ENCODE measurements at regions not wholly inside any gene's neighbourhood (a gene's known extent, or its start where the extent isn't known, plus 50 kb on each side); places are given as distances from the start of the nearest gene placed in this dataset.

DNA sequence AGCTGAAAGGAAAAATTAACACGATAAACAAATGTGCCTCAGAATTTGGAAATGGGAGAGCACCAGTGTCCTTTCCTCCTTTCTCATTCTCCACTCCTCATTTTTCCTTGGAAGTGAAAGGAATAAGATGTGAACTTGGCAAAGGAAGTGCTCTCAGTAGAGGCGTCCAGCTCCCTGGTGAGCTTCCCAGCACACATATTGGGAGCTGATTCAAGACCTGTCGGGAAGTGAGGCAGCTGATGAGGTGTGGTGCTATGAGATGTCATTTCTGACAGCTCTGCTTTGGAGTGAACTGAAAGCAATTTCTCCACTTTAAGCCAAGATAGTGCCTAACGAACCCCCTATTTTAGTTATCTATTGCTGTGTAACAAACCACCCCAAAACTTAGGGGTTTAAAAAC is 238.5 kb upstream of the IRX3 start:
- Mint-ChIP-seq H3K36me3 (ENCODE audit: low read depth) (peaks cover 15% of the 10 kb centered on the region), H3K27me3 (ENCODE audit: low read depth) (no peaks in the 10 kb centered on the region), H3K4me3 (no peak overlapping the region), H3K4me1 (peaks cover 12% of the 10 kb centered on the region), H3K9me3 (peaks cover 8% of the 10 kb centered on the region), H3K27ac (ENCODE audit: unreplicated experiment) (no peak overlapping the region)
- TF ChIP-seq, protein P1, sequence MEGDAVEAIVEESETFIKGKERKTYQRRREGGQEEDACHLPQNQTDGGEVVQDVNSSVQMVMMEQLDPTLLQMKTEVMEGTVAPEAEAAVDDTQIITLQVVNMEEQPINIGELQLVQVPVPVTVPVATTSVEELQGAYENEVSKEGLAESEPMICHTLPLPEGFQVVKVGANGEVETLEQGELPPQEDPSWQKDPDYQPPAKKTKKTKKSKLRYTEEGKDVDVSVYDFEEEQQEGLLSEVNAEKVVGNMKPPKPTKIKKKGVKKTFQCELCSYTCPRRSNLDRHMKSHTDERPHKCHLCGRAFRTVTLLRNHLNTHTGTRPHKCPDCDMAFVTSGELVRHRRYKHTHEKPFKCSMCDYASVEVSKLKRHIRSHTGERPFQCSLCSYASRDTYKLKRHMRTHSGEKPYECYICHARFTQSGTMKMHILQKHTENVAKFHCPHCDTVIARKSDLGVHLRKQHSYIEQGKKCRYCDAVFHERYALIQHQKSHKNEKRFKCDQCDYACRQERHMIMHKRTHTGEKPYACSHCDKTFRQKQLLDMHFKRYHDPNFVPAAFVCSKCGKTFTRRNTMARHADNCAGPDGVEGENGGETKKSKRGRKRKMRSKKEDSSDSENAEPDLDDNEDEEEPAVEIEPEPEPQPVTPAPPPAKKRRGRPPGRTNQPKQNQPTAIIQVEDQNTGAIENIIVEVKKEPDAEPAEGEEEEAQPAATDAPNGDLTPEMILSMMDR (conservative IDR thresholded peaks at IDR 0.05): no peak
- no peak for DNase-seq (ENCODE audit: low read depth, low spot score)

DNA sequence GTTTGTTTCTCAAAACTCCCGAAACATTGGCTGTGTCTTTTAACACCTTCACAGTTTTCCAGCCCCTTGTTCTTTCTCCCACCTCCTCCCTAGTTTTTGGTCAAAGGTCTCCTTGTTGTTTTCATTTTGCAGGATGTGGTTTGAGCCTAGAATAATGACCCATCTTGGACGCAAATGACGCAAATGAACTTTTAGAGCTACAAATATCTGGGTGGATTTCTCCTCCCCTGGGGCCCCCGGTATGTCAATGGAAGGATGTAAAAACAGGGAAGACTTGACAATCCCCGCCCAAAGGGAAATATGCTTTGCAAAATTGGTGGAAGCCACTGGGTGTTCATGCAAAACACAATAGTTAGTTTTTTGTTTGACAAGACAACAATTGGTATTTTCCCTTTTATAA is 236.0 kb upstream of the IRX3 start:
- Mint-ChIP-seq H3K27me3 (ENCODE audit: low read depth) (no peaks in the 10 kb centered on the region), H3K36me3 (ENCODE audit: low read depth) (peaks cover 15% of the 10 kb centered on the region), H3K4me3 (no peak overlapping the region), H3K27ac (ENCODE audit: unreplicated experiment) (no peak overlapping the region), H3K9me3 (peaks cover 8% of the 10 kb centered on the region), H3K4me1 (peaks cover 12% of the 10 kb centered on the region)
- TF ChIP-seq, protein P1 (conservative IDR thresholded peaks at IDR 0.05): no peak
- no peak for DNase-seq (ENCODE audit: low read depth, low spot score)

DNA sequence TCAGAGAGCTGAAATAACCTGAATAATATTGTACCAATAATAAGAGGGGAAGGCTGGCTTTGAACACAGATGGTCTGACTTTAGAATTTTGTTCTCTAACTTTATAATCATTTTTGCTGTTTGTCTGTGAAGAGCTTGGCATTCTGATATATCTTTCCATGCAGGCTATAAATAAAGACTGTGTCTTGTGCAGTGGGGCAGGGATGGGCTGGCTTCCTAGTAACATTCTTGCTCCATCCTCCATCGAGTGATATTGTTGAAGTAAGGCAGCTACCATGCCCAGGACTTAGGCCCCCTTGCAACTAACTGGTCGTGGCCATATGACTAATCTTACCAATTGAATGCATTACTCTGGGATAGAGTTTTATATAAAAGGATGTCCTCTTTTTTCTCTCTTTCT is 234.7 kb upstream of the IRX3 start:
- no peak overlapping the region for H3K4me3 Mint-ChIP-seq
- H3K27ac Mint-ChIP-seq (ENCODE audit: unreplicated experiment): no peak overlapping the region
- H3K9me3 Mint-ChIP-seq: peaks cover 9% of the 10 kb centered on the region
- H3K27me3 Mint-ChIP-seq (ENCODE audit: low read depth): no peaks in the 10 kb centered on the region
- no peak for DNase-seq (ENCODE audit: low read depth, low spot score)
- H3K36me3 Mint-ChIP-seq (ENCODE audit: low read depth): peaks cover 11% of the 10 kb centered on the region
- peaks cover 12% of the 10 kb centered on the region for H3K4me1 Mint-ChIP-seq
- TF ChIP-seq, protein P1 (conservative IDR thresholded peaks at IDR 0.05): no peak

DNA sequence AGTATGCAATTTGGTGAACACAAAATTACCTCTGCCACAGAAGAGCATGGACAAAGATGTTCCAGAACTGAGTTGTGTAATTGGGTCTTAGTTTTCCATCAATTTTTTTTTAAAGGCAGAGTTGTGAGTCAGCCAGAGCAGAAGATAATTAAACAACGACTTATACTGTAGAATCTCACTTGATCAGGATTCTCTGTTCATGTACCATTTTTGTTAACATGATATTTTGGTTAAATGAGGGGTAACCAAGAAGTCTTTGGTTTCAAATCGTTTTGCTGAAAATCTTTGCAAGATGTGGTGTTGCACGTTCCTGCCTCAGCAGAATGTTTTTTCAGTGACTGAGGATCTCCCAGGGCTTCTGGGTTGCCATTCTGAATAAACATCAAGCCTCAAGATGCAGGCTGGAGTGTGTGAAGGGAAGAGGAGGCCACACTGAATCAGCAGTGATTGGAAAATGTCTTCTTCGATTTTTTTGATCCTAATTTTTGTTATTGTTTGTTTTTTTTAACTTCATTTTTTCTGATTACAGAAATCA is 232.6 kb upstream of the IRX3 start:
- TF ChIP-seq, protein P1 (conservative IDR thresholded peaks at IDR 0.05): no peak
- no peak overlapping the region for H3K27ac Mint-ChIP-seq (ENCODE audit: unreplicated experiment)
- H3K4me1 Mint-ChIP-seq: peaks cover 15% of the 10 kb centered on the region
- peaks cover 2% of the 10 kb centered on the region for H3K36me3 Mint-ChIP-seq (ENCODE audit: low read depth)
- H3K27me3 Mint-ChIP-seq (ENCODE audit: low read depth): no peaks in the 10 kb centered on the region
- no peak for DNase-seq (ENCODE audit: low read depth, low spot score)
- no peak overlapping the region for H3K4me3 Mint-ChIP-seq
- H3K9me3 Mint-ChIP-seq: peaks cover 6% of the 10 kb centered on the region

DNA sequence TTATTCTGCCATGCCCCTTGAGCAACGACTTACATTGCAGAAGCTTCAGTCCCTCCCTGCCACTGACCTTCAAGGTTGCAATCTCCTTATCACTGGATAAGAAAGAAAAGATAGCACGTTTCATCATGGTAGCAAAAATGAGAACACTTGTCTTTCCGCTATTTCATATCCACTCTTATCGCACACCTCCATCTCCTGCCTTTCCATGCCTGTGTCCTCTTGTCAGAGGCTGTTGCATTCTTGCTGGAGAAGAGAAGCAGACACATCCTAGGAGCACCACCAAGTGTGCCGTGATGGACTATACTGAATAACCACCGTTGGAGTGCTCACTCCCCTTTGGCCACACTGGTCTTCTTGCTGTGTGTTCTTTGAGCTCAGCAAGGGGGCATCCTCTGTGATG is 230.6 kb upstream of the IRX3 start:
- Mint-ChIP-seq H3K36me3 (ENCODE audit: low read depth) (no peaks in the 10 kb centered on the region), H3K9me3 (peaks cover 6% of the 10 kb centered on the region), H3K4me1 (peaks cover 26% of the 10 kb centered on the region), H3K4me3 (no peak overlapping the region), H3K27me3 (ENCODE audit: low read depth) (no peaks in the 10 kb centered on the region), H3K27ac (ENCODE audit: unreplicated experiment) (no peak overlapping the region)
- no peak for DNase-seq (ENCODE audit: low read depth, low spot score)
- TF ChIP-seq, protein P1 (conservative IDR thresholded peaks at IDR 0.05): no peak

Measured in neural crest cell (in vitro differentiated cells).